Retinal pigment epithelial cell (primary cell): ENCODE measurements at regions not wholly inside any gene's neighbourhood (a gene's known extent, or its start where the extent isn't known, plus 50 kb on each side); places are given as distances from the start of the nearest gene placed in this dataset.

Experiments used
- DNase-seq: peaks from one replicate; pipeline ENCODE4 v3.0.0-alpha.2; 2010; ENCODE audit warnings: low read depth
- H3K4me3 ChIP-seq: 2 replicates; pipeline ENCODE4 v1.5.1; 2011; ENCODE audit warnings: mild to moderate bottlenecking, low read length, control low read depth, moderate library complexity
- TF ChIP-seq, protein P1 (sequence below): conservative IDR thresholded peaks from 2 replicates; pipeline ENCODE4 v1.5.1; 2011; ENCODE audit warnings: low read depth, low read length, control low read depth, inconsistent platforms

DNA sequence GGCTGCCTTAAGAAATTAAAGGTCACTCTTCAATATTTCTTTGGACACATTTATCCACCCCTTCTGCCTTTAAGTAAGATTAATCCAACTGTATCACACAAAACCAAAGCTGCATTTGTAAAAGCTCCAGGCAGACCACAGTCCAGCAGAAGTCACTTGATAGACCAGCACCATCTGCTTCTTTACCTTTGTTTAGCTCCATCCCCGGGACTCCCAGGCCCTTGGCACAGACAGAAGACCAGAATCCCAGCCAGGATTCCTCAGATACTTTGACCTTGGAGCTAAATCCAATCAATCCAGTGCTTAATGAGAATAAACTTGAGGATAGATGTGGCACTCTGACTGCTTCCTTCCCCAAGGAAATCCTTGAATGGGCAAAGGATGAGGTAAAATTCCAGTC is 333.1 kb upstream of the RASGEF1B start:
- no peak overlapping the region for H3K4me3 ChIP-seq
- TF ChIP-seq, protein P1, sequence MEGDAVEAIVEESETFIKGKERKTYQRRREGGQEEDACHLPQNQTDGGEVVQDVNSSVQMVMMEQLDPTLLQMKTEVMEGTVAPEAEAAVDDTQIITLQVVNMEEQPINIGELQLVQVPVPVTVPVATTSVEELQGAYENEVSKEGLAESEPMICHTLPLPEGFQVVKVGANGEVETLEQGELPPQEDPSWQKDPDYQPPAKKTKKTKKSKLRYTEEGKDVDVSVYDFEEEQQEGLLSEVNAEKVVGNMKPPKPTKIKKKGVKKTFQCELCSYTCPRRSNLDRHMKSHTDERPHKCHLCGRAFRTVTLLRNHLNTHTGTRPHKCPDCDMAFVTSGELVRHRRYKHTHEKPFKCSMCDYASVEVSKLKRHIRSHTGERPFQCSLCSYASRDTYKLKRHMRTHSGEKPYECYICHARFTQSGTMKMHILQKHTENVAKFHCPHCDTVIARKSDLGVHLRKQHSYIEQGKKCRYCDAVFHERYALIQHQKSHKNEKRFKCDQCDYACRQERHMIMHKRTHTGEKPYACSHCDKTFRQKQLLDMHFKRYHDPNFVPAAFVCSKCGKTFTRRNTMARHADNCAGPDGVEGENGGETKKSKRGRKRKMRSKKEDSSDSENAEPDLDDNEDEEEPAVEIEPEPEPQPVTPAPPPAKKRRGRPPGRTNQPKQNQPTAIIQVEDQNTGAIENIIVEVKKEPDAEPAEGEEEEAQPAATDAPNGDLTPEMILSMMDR: no peak
- DNase-seq: no peak

DNA sequence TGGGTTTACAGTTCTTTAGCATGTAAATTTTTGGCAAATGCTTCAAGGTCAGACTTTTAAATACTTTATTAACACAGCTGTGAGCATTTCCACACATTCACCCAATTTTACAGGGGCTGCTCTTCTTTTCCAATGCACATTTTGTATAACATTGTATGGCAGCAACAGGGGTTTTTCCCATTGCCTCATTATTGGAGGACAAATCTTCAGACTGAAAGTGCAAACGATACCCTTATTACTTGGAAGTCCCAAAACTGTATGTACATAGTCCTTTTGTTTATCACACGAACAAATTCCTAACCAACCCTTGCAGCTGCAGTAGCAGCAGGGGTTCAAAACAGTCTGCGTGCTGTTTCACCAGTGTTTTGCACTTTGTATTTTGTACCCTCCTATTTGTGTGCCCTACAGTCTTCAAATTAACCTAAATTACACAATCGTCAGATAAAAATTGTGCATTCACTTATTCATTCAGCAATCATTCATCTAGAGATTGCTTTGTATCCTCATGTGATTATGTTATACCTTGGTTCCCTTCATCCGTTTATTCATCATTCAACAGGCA is 330.7 kb upstream of the RASGEF1B start:
- H3K4me3 ChIP-seq: no peak overlapping the region
- TF ChIP-seq, protein P1: no peak
- DNase-seq: no peak

DNA sequence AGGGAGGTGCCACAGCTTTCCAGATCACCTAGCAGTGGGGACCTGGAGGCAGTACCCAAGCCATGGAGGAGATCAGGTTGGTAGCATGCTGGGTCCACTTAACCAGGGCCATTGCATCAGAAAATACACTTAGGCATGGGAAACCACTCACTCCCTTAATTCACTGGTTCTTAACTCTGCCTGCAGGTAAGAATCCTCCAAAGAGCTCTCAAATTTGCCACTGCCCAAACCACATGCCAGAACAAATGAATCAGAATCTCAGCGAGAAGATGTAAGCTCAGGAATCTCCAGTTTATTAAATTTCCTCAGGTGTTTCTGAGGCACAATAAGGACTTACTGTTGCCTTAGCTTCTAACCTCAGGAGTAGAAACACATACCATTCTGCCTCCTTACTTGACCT is 327.7 kb upstream of the RASGEF1B start:
- no peak overlapping the region for H3K4me3 ChIP-seq
- TF ChIP-seq, protein P1: no peak
- no peak for DNase-seq

DNA sequence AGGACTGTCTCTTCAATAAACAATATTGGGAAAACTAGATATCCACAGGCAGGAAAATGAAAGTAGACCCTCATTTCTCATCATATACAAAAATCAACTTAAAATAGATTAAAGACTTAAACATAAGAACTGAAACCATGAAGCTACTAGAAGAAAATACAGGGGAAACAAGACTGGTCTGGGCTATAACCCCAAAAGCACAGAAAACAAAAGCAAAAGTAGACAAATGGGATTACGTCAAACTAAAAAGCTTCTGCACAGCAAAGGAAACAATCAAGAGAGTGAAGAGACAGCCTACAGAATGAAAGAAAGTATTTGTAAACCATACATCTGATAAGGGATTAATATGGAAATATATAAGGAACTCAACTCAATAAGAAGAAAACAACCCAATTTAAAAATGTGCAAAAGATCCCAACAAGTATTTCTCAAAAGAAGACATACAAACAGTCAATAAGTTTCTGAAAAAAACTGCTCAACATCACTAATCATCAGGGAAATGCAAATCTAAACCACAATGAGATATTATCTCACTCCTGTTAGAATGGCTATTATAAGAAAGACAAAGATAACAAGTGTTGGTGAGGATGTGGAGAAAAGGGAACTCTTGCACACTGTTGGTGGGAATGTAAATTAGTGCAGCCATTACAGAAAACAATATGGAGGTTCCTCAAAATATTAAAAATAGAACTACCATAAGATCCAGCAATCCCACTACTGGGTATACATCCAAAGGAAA is 325.3 kb upstream of the RASGEF1B start:
- H3K4me3 ChIP-seq: no peak overlapping the region
- TF ChIP-seq, protein P1: no peak
- DNase-seq: no peak

DNA sequence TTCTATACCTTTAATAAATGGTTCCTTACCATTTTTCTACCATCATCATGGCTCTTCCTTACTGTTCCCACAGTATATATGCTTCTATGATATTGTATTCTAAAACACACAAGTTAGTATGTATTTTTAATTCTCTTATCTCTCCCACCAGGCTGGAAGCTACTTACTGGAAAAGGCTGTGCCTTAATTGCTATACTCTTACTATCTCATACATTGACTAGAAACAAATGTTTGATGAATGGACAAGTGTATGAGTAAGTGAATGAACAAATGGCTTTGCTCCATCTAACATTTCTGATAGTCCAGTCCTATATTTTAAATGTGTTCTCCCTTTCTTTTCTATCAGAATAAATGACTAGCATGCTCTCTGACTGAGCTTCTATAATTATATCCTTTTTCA is 320.8 kb upstream of the RASGEF1B start:
- DNase-seq: no peak
- TF ChIP-seq, protein P1: no peak
- no peak overlapping the region for H3K4me3 ChIP-seq

DNA sequence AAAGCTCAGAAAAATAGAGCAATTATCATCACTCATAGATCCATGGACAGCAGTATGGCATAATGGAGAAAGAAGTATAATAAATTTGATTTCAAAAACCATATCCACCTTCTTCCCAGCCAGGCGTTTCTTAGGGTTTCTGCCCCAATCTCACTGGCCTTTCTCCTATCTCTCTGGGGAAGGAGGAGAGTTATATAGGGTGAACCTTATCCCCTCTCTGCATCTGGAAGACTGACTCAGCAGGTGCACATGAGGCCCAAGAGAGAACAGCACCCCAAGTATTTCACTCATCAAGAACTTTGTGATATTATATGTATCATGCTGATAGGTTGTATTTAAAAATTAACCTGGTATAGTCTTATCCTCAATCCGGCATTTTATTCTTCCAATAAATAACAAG is 318.8 kb upstream of the RASGEF1B start:
- no peak overlapping the region for H3K4me3 ChIP-seq
- DNase-seq: no peak
- TF ChIP-seq, protein P1: no peak
